Stomach (tissue), 8 donors: ENCODE measurements at regions not wholly inside any gene's neighbourhood (a gene's known extent, or its start where the extent isn't known, plus 50 kb on each side); places are given as distances from the start of the nearest gene placed in this dataset.

Source experiments
- DNase-seq, 2 donors: peaks; one replicate each; pipeline versions ENCODE4 v3.0.0 to v3.0.0-alpha.2; 2013 to 2019
- H3K27ac ChIP-seq, 5 donors: fragments of 200-600 bp in 4 of 5; sonication (generic) in 4 of 5; one replicate each; pipeline ENCODE4 v1.5.1; 2013 to 2019; ENCODE audit warnings: mild to moderate bottlenecking in 1 of 5, moderate library complexity in 1 of 5
- H3K27me3 ChIP-seq, 3 donors: fragments of 200-600 bp; sonication (generic); one replicate each; pipeline ENCODE4 v1.5.1; 2017 to 2019; ENCODE audit warnings: mixed run types in 1 of 3
- H3K36me3 ChIP-seq, 4 donors: fragments of 200-600 bp; sonication (generic); 1 replicate in 3 of 4; 2 replicates in 1 of 4; pipeline ENCODE4 v1.5.1; 2016 to 2019
- H3K4me1 ChIP-seq, 4 donors: fragments of 200-600 bp; sonication (generic); one replicate each; pipeline ENCODE4 v1.5.1; 2016 to 2019
- H3K4me3 ChIP-seq, 4 donors: fragments of 200-600 bp; sonication (generic) in 3 of 4; one replicate each; pipeline ENCODE4 v1.5.1; 2016 to 2019; ENCODE audit warnings: mild to moderate bottlenecking in 1 of 4
- H3K9me3 ChIP-seq, 4 donors: fragments of 200-600 bp; sonication (generic); one replicate each; pipeline ENCODE4 v1.5.1; 2016 to 2019
- CTCF ChIP-seq, 7 experiments: fragments of 450-650 bp in 4 of 7; fragments of 200-600 bp in 3 of 7; sonication (generic) in 3 of 7; IDR thresholded peaks; one replicate each; pipeline ENCODE4 v1.5.1; 2016 to 2019; ENCODE audit warnings: antibody characterized with exemption in 7 of 7, control low read depth in 2 of 7, mild to moderate bottlenecking in 1 of 7
- EP300 ChIP-seq: sonication (generic); formaldehyde crosslinking; IDR thresholded peaks from one replicate; pipeline ENCODE4 v1.6.1; 2017; ENCODE audit warnings: antibody characterized with exemption
- POLR2A ChIP-seq, 4 donors: fragments of 450-650 bp; IDR thresholded peaks; one replicate each; pipeline ENCODE4 v1.6.1; 2016; ENCODE audit warnings: antibody characterized with exemption in 4 of 4, control low read depth in 2 of 4, mild to moderate bottlenecking in 1 of 4, moderate library complexity in 1 of 4
- POLR2AphosphoS5 ChIP-seq, 3 donors: sonication (generic); formaldehyde crosslinking; IDR thresholded peaks; one replicate each; pipeline ENCODE4 v1.6.1; 2016; ENCODE audit warnings: antibody characterized with exemption in 3 of 3
- WGBS, 5 donors: extraction: QIAGEN DNeasy Blood & Tissue Kit in 3 of 5; methylation state at CpG; one replicate each; pipeline versions ENCODE4 v1.1.5 to v1.1.7; 2013 to 2018; 5-methylcytosine and 5-hydroxymethylcytosine counted together
- intact Hi-C: fragments of 100-400 bp; cut with DNase I; formaldehyde crosslinking; loops from one replicate; pipeline ENCODE4 v1.15.1; 2023; ENCODE audit warnings: low total_unique reads
- donor health status: healthy with polysubstance abuse.
- donor health status: Bipolar disorder and iron deficiency.
- donor health status: healthy.

- TF ChIP-seq EP300: no peak
- TF ChIP-seq CTCF (IDR thresholded peaks at IDR 0.05): no peak
- TF ChIP-seq POLR2A (IDR thresholded peaks at IDR 0.05): no peak
- no peak for TF ChIP-seq POLR2AphosphoS5 (IDR thresholded peaks at IDR 0.05)
- no peak for DNase-seq
- H3K9me3 ChIP-seq: no peaks in the 10 kb centered on the region
- intact Hi-C loops: no loop called here
- H3K27ac ChIP-seq: no peak overlapping the region
- H3K27me3 ChIP-seq: no peaks in the 10 kb centered on the region
- no peaks in the 10 kb centered on the region for H3K4me1 ChIP-seq
- H3K36me3 ChIP-seq: no peaks in the 10 kb centered on the region
- H3K4me3 ChIP-seq: no peak overlapping the region
Observed at GRCh38 chr1:55735106-55735505, 519.9 kb upstream of the USP24 start.

- H3K4me3 ChIP-seq: no peak overlapping the region
- intact Hi-C loops: no loop called here
- no peaks in the 10 kb centered on the region for H3K36me3 ChIP-seq
- TF ChIP-seq POLR2AphosphoS5 (IDR thresholded peaks at IDR 0.05) (no peak), CTCF (IDR thresholded peaks at IDR 0.05) (no peak), EP300 (no peak), POLR2A (IDR thresholded peaks at IDR 0.05) (no peak)
- no peaks in the 10 kb centered on the region for H3K4me1 ChIP-seq
- H3K27ac ChIP-seq: no peak overlapping the region
- no peak for DNase-seq
- H3K9me3 ChIP-seq: no peaks in the 10 kb centered on the region
- H3K27me3 ChIP-seq: no peaks in the 10 kb centered on the region
- 43 to 68% (median 52%) methylated on average over 3 of the region's 3 CpGs for WGBS, 5 donors
Observed at GRCh38 chr1:55726994-55727393, 511.8 kb upstream of the USP24 start.

- H3K27ac ChIP-seq: peak overlapping the region in 1 of 5 donors; percentile 35
- WGBS, 5 donors: 63 to 90% (median 79%) methylated on average over 1 of the region's 1 CpG
- H3K36me3 ChIP-seq: no peaks in the 10 kb centered on the region
- no peaks in the 10 kb centered on the region for H3K27me3 ChIP-seq
- no peak for TF ChIP-seq POLR2AphosphoS5 (IDR thresholded peaks at IDR 0.05)
- TF ChIP-seq CTCF (IDR thresholded peaks at IDR 0.05): no peak
- TF ChIP-seq EP300: no peak
- no peak for TF ChIP-seq POLR2A (IDR thresholded peaks at IDR 0.05)
- H3K4me1 ChIP-seq: peaks cover 0 to 7% (median 1%) of the 10 kb centered on the region in 4 donors
- H3K4me3 ChIP-seq: no peak overlapping the region
- DNase-seq: no peak
- intact Hi-C loops: no loop called here
- H3K9me3 ChIP-seq: no peaks in the 10 kb centered on the region
Observed at GRCh38 chr1:55725378-55725777, 510.2 kb upstream of the USP24 start.

GRCh38 chr1:55724551-55725325 is 509.6 kb upstream of the USP24 start:
- H3K27ac ChIP-seq: peak overlapping the region in 2 of 5 donors; percentile 3 to 35
- no peak for DNase-seq
- H3K4me3 ChIP-seq: no peak overlapping the region
- H3K9me3 ChIP-seq: no peaks in the 10 kb centered on the region
- TF ChIP-seq POLR2AphosphoS5 (IDR thresholded peaks at IDR 0.05): peak in 2 of 3 donors; percentile 23 to 41
- TF ChIP-seq EP300: no peak
- no peaks in the 10 kb centered on the region for H3K27me3 ChIP-seq
- H3K36me3 ChIP-seq: no peaks in the 10 kb centered on the region
- intact Hi-C loops: no loop called here
- WGBS, 5 donors: 75 to 82% (median 81%) methylated on average over 7 of the region's 7 CpGs
- H3K4me1 ChIP-seq: peaks cover 0 to 13% (median 4%) of the 10 kb centered on the region in 4 donors

GRCh38 chr1:55723001-55723400 is 507.8 kb upstream of the USP24 start:
- intact Hi-C loops: no loop called here
- 74 to 89% (median 79%) methylated on average over 1 of the region's 1 CpG for WGBS, 5 donors
- peaks cover 0 to 31% (median 6%) of the 10 kb centered on the region in 4 donors for H3K4me1 ChIP-seq

More at GRCh38 chr1:55723001-55723400, 507.8 kb upstream of the USP24 start:
- TF ChIP-seq POLR2A (IDR thresholded peaks at IDR 0.05) (no peak), EP300 (no peak), CTCF (IDR thresholded peaks at IDR 0.05) (no peak), POLR2AphosphoS5 (IDR thresholded peaks at IDR 0.05) (no peak)
- no peak for DNase-seq
- no peak overlapping the region for H3K4me3 ChIP-seq
- H3K36me3 ChIP-seq: no peaks in the 10 kb centered on the region
- H3K27ac ChIP-seq: peak overlapping the region in 1 of 5 donors; percentile 0
- H3K9me3 ChIP-seq: no peaks in the 10 kb centered on the region
- H3K27me3 ChIP-seq: no peaks in the 10 kb centered on the region
